ENCODE measurements at regions not wholly inside any gene's neighbourhood (a gene's known extent, or its start where the extent isn't known, plus 50 kb on each side); places are given as distances from the start of the nearest gene placed in this dataset.
A peak's percentile ranks its signal among the peaks of the same experiment; 100 is the strongest.

GRCh38 chr2:18387441-18388206 lies 172.8 kb downstream of the RDH14 start (continued):
- TF ChIP-seq CHD7 (IDR thresholded peaks at IDR 0.05; ENCODE audit: insufficient replicate concordance, low read length), result no peak
- TF ChIP-seq CTCF (IDR thresholded peaks at IDR 0.05; ENCODE audit: control extremely low read depth in 1 of 3, insufficient read depth in 1 of 3, low read depth in 1 of 3, low read length in 3 of 3), result peak; percentile 76 to 83 (median 80)
- TF ChIP-seq RXRA (IDR thresholded peaks at IDR 0.05; ENCODE audit: insufficient read depth, low read depth, low read length), result no peak
- TF ChIP-seq BACH1 (IDR thresholded peaks at IDR 0.05; ENCODE audit: low read length), result 0 out of 2 replicates have a peak, but pooled peaks have one; percentile 11
- TF ChIP-seq SP2 (IDR thresholded peaks at IDR 0.05; ENCODE audit: low read length), result no peak
- no peak for TF ChIP-seq FOSL1 (IDR thresholded peaks at IDR 0.05; ENCODE audit: insufficient read depth, low read depth, low read length)
- TF ChIP-seq JUN (IDR thresholded peaks at IDR 0.05; ENCODE audit: low read depth, low read length), result no peak
